ENCODE measurements at regions not wholly inside any gene's neighbourhood (a gene's known extent, or its start where the extent isn't known, plus 50 kb on each side); places are given as distances from the start of the nearest gene placed in this dataset.

DNA sequence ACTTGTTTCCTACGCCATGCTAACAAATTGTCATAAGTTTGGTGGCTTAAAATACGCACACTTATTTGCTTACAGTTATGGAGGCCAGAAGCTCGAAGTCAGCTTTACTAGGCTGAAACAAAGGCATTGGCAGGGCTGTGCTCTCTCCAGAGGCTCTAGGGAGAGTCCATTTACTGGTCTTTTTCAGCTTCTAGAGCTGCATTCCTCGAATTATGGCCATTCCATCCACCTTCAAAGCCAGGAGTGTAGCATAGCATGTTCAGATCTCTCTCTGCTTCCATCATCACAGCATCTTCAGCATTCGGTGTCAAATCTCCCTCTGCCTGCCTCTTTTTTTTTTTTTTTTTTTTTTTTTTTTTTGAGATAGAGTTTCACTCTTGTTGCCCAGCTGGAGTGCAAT is 670.2 kb downstream of the ACTL7B start:
- ChIA-PET CTCF (no interaction called here), POLR2A (no interaction called here)
- TF ChIP-seq, protein P1, sequence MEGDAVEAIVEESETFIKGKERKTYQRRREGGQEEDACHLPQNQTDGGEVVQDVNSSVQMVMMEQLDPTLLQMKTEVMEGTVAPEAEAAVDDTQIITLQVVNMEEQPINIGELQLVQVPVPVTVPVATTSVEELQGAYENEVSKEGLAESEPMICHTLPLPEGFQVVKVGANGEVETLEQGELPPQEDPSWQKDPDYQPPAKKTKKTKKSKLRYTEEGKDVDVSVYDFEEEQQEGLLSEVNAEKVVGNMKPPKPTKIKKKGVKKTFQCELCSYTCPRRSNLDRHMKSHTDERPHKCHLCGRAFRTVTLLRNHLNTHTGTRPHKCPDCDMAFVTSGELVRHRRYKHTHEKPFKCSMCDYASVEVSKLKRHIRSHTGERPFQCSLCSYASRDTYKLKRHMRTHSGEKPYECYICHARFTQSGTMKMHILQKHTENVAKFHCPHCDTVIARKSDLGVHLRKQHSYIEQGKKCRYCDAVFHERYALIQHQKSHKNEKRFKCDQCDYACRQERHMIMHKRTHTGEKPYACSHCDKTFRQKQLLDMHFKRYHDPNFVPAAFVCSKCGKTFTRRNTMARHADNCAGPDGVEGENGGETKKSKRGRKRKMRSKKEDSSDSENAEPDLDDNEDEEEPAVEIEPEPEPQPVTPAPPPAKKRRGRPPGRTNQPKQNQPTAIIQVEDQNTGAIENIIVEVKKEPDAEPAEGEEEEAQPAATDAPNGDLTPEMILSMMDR (IDR thresholded peaks at IDR 0.05; ENCODE audit: insufficient read depth, low read length, missing control alignments), result no peak
- H3K4me3 ChIP-seq (ENCODE audit: low read depth, low read length), result no peak overlapping the region
- no peak for DNase-seq (ENCODE audit: low read depth, low spot score)

- ChIA-PET POLR2A (no interaction called here), CTCF (no interaction called here)
- TF ChIP-seq, protein P1 (IDR thresholded peaks at IDR 0.05; ENCODE audit: insufficient read depth, low read length, missing control alignments), result no peak
- DNase-seq (ENCODE audit: low read depth, low spot score), result no peak
- H3K4me3 ChIP-seq (ENCODE audit: low read depth, low read length), result no peak overlapping the region
Measured at GRCh38 chr9:108184941-108185340, 670.8 kb downstream of the ACTL7B start.

DNA sequence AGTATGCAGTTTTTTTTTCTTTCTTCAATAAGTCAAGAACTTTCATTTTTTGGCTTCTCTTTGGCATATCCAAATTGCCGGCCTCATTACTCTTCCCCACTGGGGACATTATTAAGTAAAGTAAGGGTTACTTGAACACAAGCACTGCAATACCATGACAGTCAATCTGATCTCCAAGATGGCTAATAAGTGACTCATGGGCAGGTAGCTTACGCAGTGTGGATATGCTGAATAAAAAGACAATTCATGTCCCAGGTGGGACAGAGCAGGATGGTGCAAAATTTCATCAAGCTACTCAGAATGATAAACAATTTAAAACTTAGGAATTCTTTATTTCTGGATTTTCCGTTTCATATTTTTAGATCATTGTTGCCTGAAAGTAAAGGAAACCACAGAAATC is 671.8 kb downstream of the ACTL7B start:
- TF ChIP-seq, protein P1 (IDR thresholded peaks at IDR 0.05; ENCODE audit: insufficient read depth, low read length, missing control alignments), result no peak
- POLR2A ChIA-PET, result no interaction called here
- DNase-seq (ENCODE audit: low read depth, low spot score), result no peak
- CTCF ChIA-PET, result no interaction called here
- no peak overlapping the region for H3K4me3 ChIP-seq (ENCODE audit: low read depth, low read length)

GRCh38 chr9:108182950-108183381 is 672.8 kb downstream of the ACTL7B start:
- TF ChIP-seq, protein P1 (IDR thresholded peaks at IDR 0.05; ENCODE audit: insufficient read depth, low read length, missing control alignments), result no peak
- CTCF ChIA-PET, result no interaction called here
- POLR2A ChIA-PET, result no interaction called here
- no peak overlapping the region for H3K4me3 ChIP-seq (ENCODE audit: low read depth, low read length)
- DNase-seq (ENCODE audit: low read depth, low spot score), result no peak

GRCh38 chr9:108182270-108182669 is 673.5 kb downstream of the ACTL7B start:
- TF ChIP-seq, protein P1 (IDR thresholded peaks at IDR 0.05; ENCODE audit: insufficient read depth, low read length, missing control alignments), result no peak
- CTCF ChIA-PET, result no interaction called here
- POLR2A ChIA-PET, result no interaction called here

DNA sequence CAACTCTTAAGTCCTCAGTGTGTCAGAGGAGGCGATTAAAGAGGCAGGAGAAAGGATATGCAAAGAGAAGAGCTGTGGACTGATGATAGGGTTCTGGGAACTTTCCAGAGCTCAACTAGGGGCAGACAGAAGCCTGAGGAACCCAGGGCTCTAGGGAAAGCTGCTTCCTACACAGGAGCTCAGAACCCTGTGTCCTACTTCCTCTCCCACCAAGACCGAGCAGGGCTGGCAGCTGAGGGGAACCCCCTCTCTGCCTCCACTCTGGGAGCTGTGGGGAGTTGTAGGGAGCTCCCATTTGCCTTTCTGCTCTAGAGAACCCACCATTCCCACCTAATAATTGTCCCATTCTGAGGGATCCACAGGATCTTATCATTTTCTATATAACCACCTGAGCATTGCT is 674.3 kb downstream of the ACTL7B start:
- TF ChIP-seq, protein P1 (IDR thresholded peaks at IDR 0.05; ENCODE audit: insufficient read depth, low read length, missing control alignments), result no peak

More at GRCh38 chr9:108182270-108182669, 673.5 kb downstream of the ACTL7B start:
- no peak overlapping the region for H3K4me3 ChIP-seq (ENCODE audit: low read depth, low read length)
- DNase-seq (ENCODE audit: low read depth, low spot score), result no peak

More for the DNA sequence above, 674.3 kb downstream of the ACTL7B start:
- no peak overlapping the region for H3K4me3 ChIP-seq (ENCODE audit: low read depth, low read length)
- ChIA-PET CTCF (no interaction called here), POLR2A (interaction anchor here (0.7 kb wide), 1 partner anchor 146 kb away, joined by 4 read pairs; no protein-coding TSS in a partner anchor)
- no peak for DNase-seq (ENCODE audit: low read depth, low spot score)
